BLaER1 treated with 17β-estradiol and CSF1 and Interleukin-3, amounts not matched to agents 10 nM and 100 nM (cell line): ENCODE measurements at regions not wholly inside any gene's neighbourhood (a gene's known extent, or its start where the extent isn't known, plus 50 kb on each side); places are given as distances from the start of the nearest gene placed in this dataset.

Experiments
- H3K27ac ChIP-seq, 11 experiments: shearing (Covaris generic); formaldehyde crosslinking; 2 replicates each; pipeline ENCODE4 v1.8.1; 2022
- H3K27me3 ChIP-seq, 11 experiments: shearing (Covaris generic); formaldehyde crosslinking; 2 replicates each; pipeline ENCODE4 v1.8.1; 2022
- H3K36me3 ChIP-seq, 11 experiments: shearing (Covaris generic); formaldehyde crosslinking; 2 replicates each; pipeline ENCODE4 v1.8.1; 2022
- H3K4me1 ChIP-seq, 10 experiments: shearing (Covaris generic); formaldehyde crosslinking; 2 replicates each; pipeline ENCODE4 v1.8.1; 2022
- H3K4me2 ChIP-seq, 11 experiments: shearing (Covaris generic); formaldehyde crosslinking; 2 replicates each; pipeline ENCODE4 v1.8.1; 2022
- H3K4me3 ChIP-seq, 10 experiments: shearing (Covaris generic); formaldehyde crosslinking; 2 replicates each; pipeline ENCODE4 v1.8.1; 2022
- H3K9ac ChIP-seq, 11 experiments: shearing (Covaris generic); formaldehyde crosslinking; 2 replicates each; pipeline ENCODE4 v1.8.1; 2022
- H3K9me3 ChIP-seq, 11 experiments: shearing (Covaris generic); formaldehyde crosslinking; replicated peaks in 1 of 11; 2 replicates each; pipeline ENCODE4 v1.8.1; 2022
- H4K20me1 ChIP-seq, 11 experiments: shearing (Covaris generic); formaldehyde crosslinking; 2 replicates each; pipeline ENCODE4 v1.8.1; 2022
- Cebpa-rat ChIP-seq, 11 experiments: shearing (Covaris generic); IDR thresholded peaks; 2 replicates each; pipeline ENCODE4 v1.8.1; 2022

GRCh38 chr13:40340368-40341095, 325.9 kb downstream of the FOXO1 start:
- no peaks in the 10 kb centered on the region for H3K27me3 ChIP-seq
- H3K9ac ChIP-seq = no peak overlapping the region
- H3K4me3 ChIP-seq = no peak overlapping the region
- no peak overlapping the region for H3K27ac ChIP-seq
- no peaks in the 10 kb centered on the region for H3K4me1 ChIP-seq
- TF ChIP-seq Cebpa-rat (IDR thresholded peaks at IDR 0.05) = no peak
- no peak overlapping the region for H3K4me2 ChIP-seq
- no peaks in the 10 kb centered on the region for H4K20me1 ChIP-seq
- peaks cover 0 to 13% (median 0%) of the 10 kb centered on the region in 11 experiments; a peak in 7 of 22 replicates for H3K9me3 ChIP-seq
- no peaks in the 10 kb centered on the region for H3K36me3 ChIP-seq

- H3K4me1 ChIP-seq = no peaks in the 10 kb centered on the region
- H3K27ac ChIP-seq = no peak overlapping the region
- peaks cover 0 to 13% (median 0%) of the 10 kb centered on the region in 11 experiments; a peak in 7 of 22 replicates for H3K9me3 ChIP-seq
- no peak for TF ChIP-seq Cebpa-rat (IDR thresholded peaks at IDR 0.05)
- H3K27me3 ChIP-seq = no peaks in the 10 kb centered on the region
- no peak overlapping the region for H3K9ac ChIP-seq
- no peak overlapping the region for H3K4me3 ChIP-seq
- no peaks in the 10 kb centered on the region for H4K20me1 ChIP-seq
- H3K4me2 ChIP-seq = no peak overlapping the region
- no peaks in the 10 kb centered on the region for H3K36me3 ChIP-seq
These were observed 325.4 kb downstream of the FOXO1 start for GRCh38 chr13:40341096-40341471.

- no peaks in the 10 kb centered on the region for H3K27me3 ChIP-seq
- TF ChIP-seq Cebpa-rat (IDR thresholded peaks at IDR 0.05) = no peak
- H3K9me3 ChIP-seq = peaks cover 0 to 13% (median 0%) of the 10 kb centered on the region in 11 experiments; a peak in 7 of 22 replicates
- H3K9ac ChIP-seq = no peak overlapping the region
- no peaks in the 10 kb centered on the region for H4K20me1 ChIP-seq
- H3K27ac ChIP-seq = no peak overlapping the region
- no peak overlapping the region for H3K4me3 ChIP-seq
- no peak overlapping the region for H3K4me2 ChIP-seq
- no peaks in the 10 kb centered on the region for H3K36me3 ChIP-seq
- H3K4me1 ChIP-seq = no peaks in the 10 kb centered on the region
These were observed 324.9 kb downstream of the FOXO1 start for GRCh38 chr13:40341501-40341900.

GRCh38 chr13:40342461-40342860, 324.0 kb downstream of the FOXO1 start:
- Histone ChIP-seq H3K9me3 (peaks cover 0 to 13% (median 0%) of the 10 kb centered on the region in 11 experiments; a peak in 7 of 22 replicates), H4K20me1 (no peaks in the 10 kb centered on the region), H3K4me1 (no peaks in the 10 kb centered on the region), H3K4me3 (no peak overlapping the region), H3K27me3 (no peaks in the 10 kb centered on the region), H3K4me2 (no peak overlapping the region), H3K36me3 (no peaks in the 10 kb centered on the region), H3K27ac (no peak overlapping the region), H3K9ac (no peak overlapping the region)
- no peak for TF ChIP-seq Cebpa-rat (IDR thresholded peaks at IDR 0.05)

- H3K27me3 ChIP-seq = no peaks in the 10 kb centered on the region
- H3K9me3 ChIP-seq = peaks cover 0 to 13% (median 0%) of the 10 kb centered on the region in 11 experiments; a peak in 7 of 22 replicates
- H3K36me3 ChIP-seq = no peaks in the 10 kb centered on the region
- no peak overlapping the region for H3K9ac ChIP-seq
- H3K4me3 ChIP-seq = no peak overlapping the region
- H3K4me2 ChIP-seq = no peak overlapping the region
- no peak overlapping the region for H3K27ac ChIP-seq
- TF ChIP-seq Cebpa-rat (IDR thresholded peaks at IDR 0.05) = no peak
- H4K20me1 ChIP-seq = no peaks in the 10 kb centered on the region
- H3K4me1 ChIP-seq = no peaks in the 10 kb centered on the region
These were observed 323.5 kb downstream of the FOXO1 start for GRCh38 chr13:40342901-40343300.

GRCh38 chr13:40343550-40344269, 322.7 kb downstream of the FOXO1 start:
- H3K9ac ChIP-seq = no peak overlapping the region
- no peak for TF ChIP-seq Cebpa-rat (IDR thresholded peaks at IDR 0.05)
- no peak overlapping the region for H3K4me2 ChIP-seq
- no peak overlapping the region for H3K4me3 ChIP-seq
- H4K20me1 ChIP-seq = no peaks in the 10 kb centered on the region
- H3K9me3 ChIP-seq = peaks cover 0 to 13% (median 0%) of the 10 kb centered on the region in 11 experiments; a peak in 7 of 22 replicates
- H3K27ac ChIP-seq = no peak overlapping the region
- H3K27me3 ChIP-seq = no peaks in the 10 kb centered on the region
- H3K36me3 ChIP-seq = no peaks in the 10 kb centered on the region
- H3K4me1 ChIP-seq = no peaks in the 10 kb centered on the region

GRCh38 chr13:40344270-40345148, 321.9 kb downstream of the FOXO1 start:
- H3K27me3 ChIP-seq = no peaks in the 10 kb centered on the region
- no peak overlapping the region for H3K4me3 ChIP-seq
- H3K4me2 ChIP-seq = no peak overlapping the region
- peaks cover 0 to 13% (median 0%) of the 10 kb centered on the region in 11 experiments; a peak in 7 of 22 replicates for H3K9me3 ChIP-seq
- TF ChIP-seq Cebpa-rat (IDR thresholded peaks at IDR 0.05) = no peak
- H3K27ac ChIP-seq = no peak overlapping the region
- no peaks in the 10 kb centered on the region for H4K20me1 ChIP-seq
- no peaks in the 10 kb centered on the region for H3K4me1 ChIP-seq
- H3K36me3 ChIP-seq = no peaks in the 10 kb centered on the region
- no peak overlapping the region for H3K9ac ChIP-seq

- no peaks in the 10 kb centered on the region for H3K36me3 ChIP-seq
- no peak overlapping the region for H3K27ac ChIP-seq
- H3K9me3 ChIP-seq = peaks cover 0 to 13% (median 0%) of the 10 kb centered on the region in 11 experiments; a peak in 7 of 22 replicates
- no peak for TF ChIP-seq Cebpa-rat (IDR thresholded peaks at IDR 0.05)
- no peak overlapping the region for H3K4me3 ChIP-seq
- H3K4me1 ChIP-seq = no peaks in the 10 kb centered on the region
- no peaks in the 10 kb centered on the region for H4K20me1 ChIP-seq
- no peak overlapping the region for H3K9ac ChIP-seq
- no peaks in the 10 kb centered on the region for H3K27me3 ChIP-seq
- H3K4me2 ChIP-seq = no peak overlapping the region
These were observed 321.3 kb downstream of the FOXO1 start for GRCh38 chr13:40345149-40345514.
